ENCODE measurements at regions not wholly inside any gene's neighbourhood (a gene's known extent, or its start where the extent isn't known, plus 50 kb on each side); places are given as distances from the start of the nearest gene placed in this dataset.

- Histone ChIP-seq H3K79me2 (ENCODE audit: insufficient read depth, low read length) (no peaks in the 10 kb centered on the region), H3K36me3 (ENCODE audit: low read length) (no peaks in the 10 kb centered on the region), H3K4me2 (ENCODE audit: low read depth, low read length, poor library complexity, severe bottlenecking) (no peak overlapping the region), H3K27ac (ENCODE audit: low read depth, low read length) (no peak overlapping the region), H3K9ac (ENCODE audit: low read length) (no peak overlapping the region), H3K4me3 (ENCODE audit: insufficient read depth, low read length, poor library complexity, severe bottlenecking) (no peak overlapping the region), H3K9me3 (ENCODE audit: insufficient read depth, low read length) (no peaks in the 10 kb centered on the region), H3K27me3 (ENCODE audit: low read length) (no peaks in the 10 kb centered on the region), H4K20me1 (ENCODE audit: low read depth, low read length) (no peaks in the 10 kb centered on the region), H2AFZ (ENCODE audit: low read depth, low read length, severe bottlenecking) (no peak overlapping the region), H3K9me2 (replicated peaks; ENCODE audit: insufficient read depth, low read length) (no peaks in the 10 kb centered on the region), H3F3A (ENCODE audit: insufficient read depth) (no peaks in the 10 kb centered on the region)
- TF ChIP-seq, protein P1, sequence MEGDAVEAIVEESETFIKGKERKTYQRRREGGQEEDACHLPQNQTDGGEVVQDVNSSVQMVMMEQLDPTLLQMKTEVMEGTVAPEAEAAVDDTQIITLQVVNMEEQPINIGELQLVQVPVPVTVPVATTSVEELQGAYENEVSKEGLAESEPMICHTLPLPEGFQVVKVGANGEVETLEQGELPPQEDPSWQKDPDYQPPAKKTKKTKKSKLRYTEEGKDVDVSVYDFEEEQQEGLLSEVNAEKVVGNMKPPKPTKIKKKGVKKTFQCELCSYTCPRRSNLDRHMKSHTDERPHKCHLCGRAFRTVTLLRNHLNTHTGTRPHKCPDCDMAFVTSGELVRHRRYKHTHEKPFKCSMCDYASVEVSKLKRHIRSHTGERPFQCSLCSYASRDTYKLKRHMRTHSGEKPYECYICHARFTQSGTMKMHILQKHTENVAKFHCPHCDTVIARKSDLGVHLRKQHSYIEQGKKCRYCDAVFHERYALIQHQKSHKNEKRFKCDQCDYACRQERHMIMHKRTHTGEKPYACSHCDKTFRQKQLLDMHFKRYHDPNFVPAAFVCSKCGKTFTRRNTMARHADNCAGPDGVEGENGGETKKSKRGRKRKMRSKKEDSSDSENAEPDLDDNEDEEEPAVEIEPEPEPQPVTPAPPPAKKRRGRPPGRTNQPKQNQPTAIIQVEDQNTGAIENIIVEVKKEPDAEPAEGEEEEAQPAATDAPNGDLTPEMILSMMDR (IDR thresholded peaks at IDR 0.05; ENCODE audit: insufficient read depth, low read length, poor library complexity, severe bottlenecking), result no peak
- no peak for TF ChIP-seq EZH2phosphoT487 (conservative IDR thresholded peaks at IDR 0.05; ENCODE audit: low read length)
Observed at GRCh38 chr13:111542530-111543341, 222.3 kb downstream of the TEX29 start.

GRCh38 chr13:111546921-111547675, 226.7 kb downstream of the TEX29 start:
- Histone ChIP-seq H3K27me3 (ENCODE audit: low read length) (no peaks in the 10 kb centered on the region), H3K9me2 (replicated peaks; ENCODE audit: insufficient read depth, low read length) (no peaks in the 10 kb centered on the region), H2AFZ (ENCODE audit: low read depth, low read length, severe bottlenecking) (no peak overlapping the region), H3K4me3 (ENCODE audit: insufficient read depth, low read length, poor library complexity, severe bottlenecking) (no peak overlapping the region), H3K9me3 (ENCODE audit: insufficient read depth, low read length) (no peaks in the 10 kb centered on the region), H4K20me1 (ENCODE audit: low read depth, low read length) (no peaks in the 10 kb centered on the region), H3K4me2 (ENCODE audit: low read depth, low read length, poor library complexity, severe bottlenecking) (no peak overlapping the region), H3K79me2 (ENCODE audit: insufficient read depth, low read length) (no peaks in the 10 kb centered on the region), H3K36me3 (ENCODE audit: low read length) (no peaks in the 10 kb centered on the region), H3K9ac (ENCODE audit: low read length) (no peak overlapping the region), H3F3A (ENCODE audit: insufficient read depth) (no peaks in the 10 kb centered on the region), H3K27ac (ENCODE audit: low read depth, low read length) (no peak overlapping the region)
- TF ChIP-seq, protein P1 (IDR thresholded peaks at IDR 0.05; ENCODE audit: insufficient read depth, low read length, poor library complexity, severe bottlenecking), result no peak
- no peak for TF ChIP-seq EZH2phosphoT487 (conservative IDR thresholded peaks at IDR 0.05; ENCODE audit: low read length)

DNA sequence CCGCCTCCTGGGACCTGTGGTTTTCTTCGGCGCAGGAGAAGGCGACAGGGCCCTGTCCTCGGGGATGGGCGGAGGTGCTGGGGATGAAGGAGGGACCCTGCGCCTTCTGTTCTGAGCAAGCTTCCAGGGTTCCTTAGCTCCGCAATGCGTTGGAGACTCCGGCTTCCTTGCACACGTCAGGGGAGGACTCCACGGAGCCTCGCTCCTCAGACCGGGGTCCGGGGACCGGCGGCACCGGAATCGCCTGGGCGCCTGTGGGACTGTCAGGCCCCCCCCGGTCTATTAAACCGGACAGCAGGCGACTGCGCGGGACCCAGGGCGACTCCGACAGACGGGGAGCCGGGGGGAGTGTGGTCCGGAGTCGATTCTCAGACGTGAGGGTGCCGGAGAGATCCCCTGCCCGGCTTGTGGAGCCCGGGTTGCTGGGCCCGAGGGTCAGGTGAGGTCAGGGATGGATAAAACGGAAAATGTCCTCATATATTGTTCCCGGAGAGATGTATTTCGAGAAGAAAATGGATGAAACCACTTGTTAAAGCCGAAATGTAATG, 227.4 kb downstream of the TEX29 start:
- H3F3A ChIP-seq (ENCODE audit: insufficient read depth), result no peaks in the 10 kb centered on the region
- H3K4me3 ChIP-seq (ENCODE audit: insufficient read depth, low read length, poor library complexity, severe bottlenecking), result no peak overlapping the region
- no peaks in the 10 kb centered on the region for H3K36me3 ChIP-seq (ENCODE audit: low read length)
- H3K9ac ChIP-seq (ENCODE audit: low read length), result no peak overlapping the region
- H2AFZ ChIP-seq (ENCODE audit: low read depth, low read length, severe bottlenecking), result no peak overlapping the region
- no peak overlapping the region for H3K4me2 ChIP-seq (ENCODE audit: low read depth, low read length, poor library complexity, severe bottlenecking)
- no peak overlapping the region for H3K27ac ChIP-seq (ENCODE audit: low read depth, low read length)
- no peaks in the 10 kb centered on the region for H3K9me2 ChIP-seq (replicated peaks; ENCODE audit: insufficient read depth, low read length)
- H3K27me3 ChIP-seq (ENCODE audit: low read length), result no peaks in the 10 kb centered on the region
- TF ChIP-seq, protein P1 (IDR thresholded peaks at IDR 0.05; ENCODE audit: insufficient read depth, low read length, poor library complexity, severe bottlenecking), result no peak
- TF ChIP-seq EZH2phosphoT487 (conservative IDR thresholded peaks at IDR 0.05; ENCODE audit: low read length), result no peak
- H3K9me3 ChIP-seq (ENCODE audit: insufficient read depth, low read length), result no peaks in the 10 kb centered on the region
- no peaks in the 10 kb centered on the region for H3K79me2 ChIP-seq (ENCODE audit: insufficient read depth, low read length)
- no peaks in the 10 kb centered on the region for H4K20me1 ChIP-seq (ENCODE audit: low read depth, low read length)
